ENCODE measurements at regions not wholly inside any gene's neighbourhood (a gene's known extent, or its start where the extent isn't known, plus 50 kb on each side); places are given as distances from the start of the nearest gene placed in this dataset.
A peak's percentile ranks its signal among the peaks of the same experiment; 100 is the strongest.

GRCh38 chr4:184329659-184330400 lies 112.2 kb upstream of the ENPP6 start:
- CTCF ChIA-PET = interaction anchor here (0.6 kb wide), 1 partner anchor 81 kb away, joined by 3 read pairs; no protein-coding TSS in a partner anchor
- no TSS peak for BruUV-seq (replicated peaks)
- no peaks in the 10 kb centered on the region for H3K36me3 Mint-ChIP-seq (ENCODE audit: insufficient read depth, unreplicated experiment)
- H3K27ac Mint-ChIP-seq (ENCODE audit: low read depth, unreplicated experiment) = no peak overlapping the region
- POLR2A ChIA-PET = interaction anchor here (1.6 to 3.3 kb wide), 2 partner anchors 10 to 54 kb away, joined by 5 to 12 read pairs; no protein-coding TSS in a partner anchor
- intact Hi-C loops (cut with micrococcal nuclease) = no loop called here
- no peaks in the 10 kb centered on the region for H3K27me3 Mint-ChIP-seq (ENCODE audit: insufficient read depth, unreplicated experiment)
- H3K4me3 Mint-ChIP-seq (ENCODE audit: unreplicated experiment) = no peak overlapping the region
- DNase-seq (ENCODE audit: unreplicated experiment) = no peak
- TF ChIP-seq, protein P1, sequence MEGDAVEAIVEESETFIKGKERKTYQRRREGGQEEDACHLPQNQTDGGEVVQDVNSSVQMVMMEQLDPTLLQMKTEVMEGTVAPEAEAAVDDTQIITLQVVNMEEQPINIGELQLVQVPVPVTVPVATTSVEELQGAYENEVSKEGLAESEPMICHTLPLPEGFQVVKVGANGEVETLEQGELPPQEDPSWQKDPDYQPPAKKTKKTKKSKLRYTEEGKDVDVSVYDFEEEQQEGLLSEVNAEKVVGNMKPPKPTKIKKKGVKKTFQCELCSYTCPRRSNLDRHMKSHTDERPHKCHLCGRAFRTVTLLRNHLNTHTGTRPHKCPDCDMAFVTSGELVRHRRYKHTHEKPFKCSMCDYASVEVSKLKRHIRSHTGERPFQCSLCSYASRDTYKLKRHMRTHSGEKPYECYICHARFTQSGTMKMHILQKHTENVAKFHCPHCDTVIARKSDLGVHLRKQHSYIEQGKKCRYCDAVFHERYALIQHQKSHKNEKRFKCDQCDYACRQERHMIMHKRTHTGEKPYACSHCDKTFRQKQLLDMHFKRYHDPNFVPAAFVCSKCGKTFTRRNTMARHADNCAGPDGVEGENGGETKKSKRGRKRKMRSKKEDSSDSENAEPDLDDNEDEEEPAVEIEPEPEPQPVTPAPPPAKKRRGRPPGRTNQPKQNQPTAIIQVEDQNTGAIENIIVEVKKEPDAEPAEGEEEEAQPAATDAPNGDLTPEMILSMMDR (IDR thresholded peaks at IDR 0.05; ENCODE audit: unreplicated experiment) = no peak
- peaks cover 11% of the 10 kb centered on the region for H3K4me1 Mint-ChIP-seq (ENCODE audit: insufficient read depth, unreplicated experiment)
- no peaks in the 10 kb centered on the region for H3K9me3 Mint-ChIP-seq (ENCODE audit: unreplicated experiment)

DNA sequence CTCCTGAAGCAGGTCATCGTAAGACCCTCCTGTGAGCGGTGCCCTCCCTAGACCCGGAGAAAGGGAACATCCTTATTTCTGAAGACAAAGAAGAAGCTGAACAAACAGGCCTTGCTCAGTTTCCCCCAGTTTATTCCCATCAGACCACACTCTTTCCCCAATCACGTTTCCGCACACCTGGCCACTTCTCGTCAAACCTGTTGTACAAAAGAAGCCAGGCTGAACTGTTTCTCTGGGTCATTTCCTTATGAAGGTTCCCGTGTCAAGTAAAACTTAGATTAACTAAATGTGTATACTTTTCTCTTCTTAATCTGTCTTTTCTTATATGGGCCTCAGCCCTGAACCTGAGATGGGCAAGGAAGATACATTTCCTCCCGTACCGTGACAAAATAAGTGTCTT lies 111.6 kb upstream of the ENPP6 start:
- ChIA-PET CTCF (interaction anchor here (1.1 kb wide), 1 partner anchor 32 kb away, joined by 3 read pairs; no protein-coding TSS in a partner anchor), POLR2A (interaction anchor here (1.6 to 3.3 kb wide), 4 partner anchors 8 to 54 kb away, joined by 5 to 12 read pairs (median 6); no protein-coding TSS in a partner anchor)
- H3K4me3 Mint-ChIP-seq (ENCODE audit: unreplicated experiment) = no peak overlapping the region
- no peaks in the 10 kb centered on the region for H3K9me3 Mint-ChIP-seq (ENCODE audit: unreplicated experiment)
- intact Hi-C loops (cut with micrococcal nuclease) = no loop called here
- peaks cover 11% of the 10 kb centered on the region for H3K4me1 Mint-ChIP-seq (ENCODE audit: insufficient read depth, unreplicated experiment)
- no peaks in the 10 kb centered on the region for H3K36me3 Mint-ChIP-seq (ENCODE audit: insufficient read depth, unreplicated experiment)
- no peaks in the 10 kb centered on the region for H3K27me3 Mint-ChIP-seq (ENCODE audit: insufficient read depth, unreplicated experiment)
- no TSS peak for BruUV-seq (replicated peaks)
- DNase-seq (ENCODE audit: unreplicated experiment) = no peak
- TF ChIP-seq, protein P1 (IDR thresholded peaks at IDR 0.05; ENCODE audit: unreplicated experiment) = no peak
- H3K27ac Mint-ChIP-seq (ENCODE audit: low read depth, unreplicated experiment) = no peak overlapping the region

- intact Hi-C loops (cut with micrococcal nuclease) = no loop called here
- peak; percentile 78 for DNase-seq (ENCODE audit: unreplicated experiment)
- ChIA-PET POLR2A (interaction anchor here (0.9 to 3.3 kb wide), 12 partner anchors 9 to 146 kb away, joined by 3 to 12 read pairs (median 4); partner anchors contain the start of gene IRF2), CTCF (interaction anchor here (0.6 to 1.7 kb wide), 6 partner anchors 31 to 89 kb away, joined by 3 to 6 read pairs (median 4); no protein-coding TSS in a partner anchor)
- Mint-ChIP-seq H3K4me1 (ENCODE audit: insufficient read depth, unreplicated experiment) (peaks cover 11% of the 10 kb centered on the region), H3K27ac (ENCODE audit: low read depth, unreplicated experiment) (peak overlapping the region; percentile 55), H3K36me3 (ENCODE audit: insufficient read depth, unreplicated experiment) (no peaks in the 10 kb centered on the region), H3K9me3 (ENCODE audit: unreplicated experiment) (no peaks in the 10 kb centered on the region), H3K27me3 (ENCODE audit: insufficient read depth, unreplicated experiment) (no peaks in the 10 kb centered on the region), H3K4me3 (ENCODE audit: unreplicated experiment) (no peak overlapping the region)
- TF ChIP-seq, protein P1 (IDR thresholded peaks at IDR 0.05; ENCODE audit: unreplicated experiment) = no peak
- BruUV-seq (replicated peaks) = no TSS peak
These were observed 110.5 kb upstream of the ENPP6 start for GRCh38 chr4:184328022-184328736.

- intact Hi-C loops (cut with micrococcal nuclease) = no loop called here
- H3K36me3 Mint-ChIP-seq (ENCODE audit: insufficient read depth, unreplicated experiment) = no peaks in the 10 kb centered on the region
- no peaks in the 10 kb centered on the region for H3K27me3 Mint-ChIP-seq (ENCODE audit: insufficient read depth, unreplicated experiment)
- no peak overlapping the region for H3K27ac Mint-ChIP-seq (ENCODE audit: low read depth, unreplicated experiment)
- POLR2A ChIA-PET = no interaction called here
- H3K4me3 Mint-ChIP-seq (ENCODE audit: unreplicated experiment) = no peak overlapping the region
- CTCF ChIA-PET = no interaction called here
- DNase-seq (ENCODE audit: unreplicated experiment) = no peak
- H3K9me3 Mint-ChIP-seq (ENCODE audit: unreplicated experiment) = no peaks in the 10 kb centered on the region
- BruUV-seq (replicated peaks) = no TSS peak
- peaks cover 11% of the 10 kb centered on the region for H3K4me1 Mint-ChIP-seq (ENCODE audit: insufficient read depth, unreplicated experiment)
- TF ChIP-seq, protein P1 (IDR thresholded peaks at IDR 0.05; ENCODE audit: unreplicated experiment) = no peak
These were observed 107.3 kb upstream of the ENPP6 start for GRCh38 chr4:184324939-184325477.

Data from MCF 10A (cell line).